ENCODE measurements at regions not wholly inside any gene's neighbourhood (a gene's known extent, or its start where the extent isn't known, plus 50 kb on each side); places are given as distances from the start of the nearest gene placed in this dataset.
"Not testable (repeated sequence)": the region's sequence is repeated elsewhere in the genome, so short reads cannot be mapped to it uniquely, and the experiment has no call there.

DNA sequence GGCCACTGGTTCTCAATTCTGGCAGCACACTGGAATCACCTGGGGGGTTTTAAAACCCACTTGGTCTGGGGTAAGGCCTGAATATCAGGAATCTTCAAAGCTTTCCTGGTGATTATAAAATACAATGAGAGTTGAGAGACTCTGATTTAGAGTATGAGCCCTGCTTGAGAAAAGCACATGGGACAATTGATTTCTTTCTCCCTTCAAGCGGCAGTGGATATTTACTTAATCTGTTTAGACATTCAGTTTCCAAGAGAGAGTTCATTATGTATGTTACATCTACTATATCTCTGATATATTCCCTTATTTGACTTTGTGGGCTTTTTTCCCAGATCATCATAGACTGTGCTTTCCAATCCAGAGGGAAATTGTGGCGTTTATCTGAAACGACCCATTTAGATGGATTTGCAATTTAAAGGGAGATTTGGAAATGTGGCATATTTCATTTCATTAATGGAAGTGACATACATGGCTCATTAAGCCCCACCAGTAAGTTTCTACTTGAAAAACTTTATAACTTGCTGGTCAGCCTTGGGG, 171.2 kb upstream of the PFN2 start:
- DNase-seq (ENCODE audit: low spot score in 2 of 2): no peak

DNA sequence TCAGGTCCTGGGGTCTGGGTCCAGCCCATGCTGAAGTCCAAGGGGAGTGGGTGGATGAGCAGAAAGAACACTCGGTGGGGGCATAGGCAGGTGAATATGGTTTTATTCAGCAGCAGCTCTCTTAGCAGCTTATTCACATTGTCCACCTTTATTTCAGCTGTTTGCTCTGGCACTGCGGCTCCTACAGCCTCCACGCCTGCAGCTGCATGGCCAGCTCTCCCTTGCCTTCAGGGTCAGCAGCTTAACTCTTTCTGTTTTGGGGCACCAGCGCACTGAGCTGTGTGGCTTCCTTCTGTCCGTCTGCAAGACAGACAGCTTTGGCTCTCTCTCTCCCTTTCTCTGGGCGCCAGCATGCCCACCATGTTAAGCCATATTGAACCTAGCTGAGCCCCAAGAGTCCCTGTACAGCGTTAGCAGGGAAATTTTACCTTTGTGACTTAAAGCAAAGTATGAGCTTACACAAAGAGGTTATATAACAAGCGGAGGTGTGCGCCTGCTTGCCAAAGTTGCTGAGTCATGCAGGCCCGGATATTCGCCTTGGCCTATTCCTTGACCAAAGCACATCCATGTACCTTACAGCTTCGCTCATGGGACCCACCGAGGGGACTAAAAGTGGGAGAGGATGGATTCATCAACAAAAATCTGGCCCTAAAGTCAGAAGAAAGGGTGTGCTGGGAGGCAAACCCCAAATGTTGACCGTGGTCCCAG, 170.1 kb upstream of the PFN2 start:
- no peak for DNase-seq (ENCODE audit: low spot score in 2 of 2)
- no peak for FAIRE-seq

More for the DNA sequence above, 171.2 kb upstream of the PFN2 start:
- FAIRE-seq: no peak

DNA sequence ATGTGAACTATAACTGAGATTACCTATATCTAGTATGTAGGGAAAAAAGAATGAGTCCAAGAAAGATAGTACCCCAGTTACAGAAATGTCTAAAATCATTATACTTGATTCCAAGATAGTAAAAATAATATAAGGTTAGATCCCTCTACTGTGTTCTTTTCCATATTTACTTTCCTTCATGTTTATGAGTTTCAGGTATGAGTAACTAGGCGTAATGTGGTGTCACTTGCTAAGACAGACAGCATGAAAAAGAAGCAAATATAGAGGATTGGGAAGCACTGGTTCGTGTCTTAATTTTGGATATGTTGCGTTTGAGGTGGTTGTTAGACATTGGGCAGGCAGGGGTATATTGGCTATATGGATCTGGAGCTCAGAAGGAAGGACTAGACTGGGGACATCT, 168.1 kb upstream of the PFN2 start:
- FAIRE-seq (no peak), DNase-seq (ENCODE audit: low spot score in 2 of 2) (no peak)

DNA sequence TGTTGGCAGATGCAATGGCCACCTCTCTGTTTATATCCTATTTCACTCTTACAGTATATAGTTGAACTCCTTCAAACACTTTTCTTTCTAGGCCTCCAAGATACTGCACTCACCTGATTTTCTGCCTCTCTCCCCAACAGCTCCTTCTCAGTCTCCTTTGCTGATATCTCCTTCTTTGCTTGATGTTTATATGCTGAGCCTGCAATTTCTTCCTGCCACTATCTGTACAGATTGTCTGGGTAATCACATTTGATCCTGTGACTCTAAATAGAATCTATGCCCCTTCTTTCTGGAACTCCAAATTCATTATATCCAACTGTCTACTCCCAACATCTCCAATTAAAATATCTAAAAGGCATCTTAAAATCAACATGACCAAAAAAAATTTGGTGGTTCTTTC, 165.5 kb upstream of the PFN2 start:
- DNase-seq (ENCODE audit: low spot score in 2 of 2): no peak
- FAIRE-seq: no peak

DNA sequence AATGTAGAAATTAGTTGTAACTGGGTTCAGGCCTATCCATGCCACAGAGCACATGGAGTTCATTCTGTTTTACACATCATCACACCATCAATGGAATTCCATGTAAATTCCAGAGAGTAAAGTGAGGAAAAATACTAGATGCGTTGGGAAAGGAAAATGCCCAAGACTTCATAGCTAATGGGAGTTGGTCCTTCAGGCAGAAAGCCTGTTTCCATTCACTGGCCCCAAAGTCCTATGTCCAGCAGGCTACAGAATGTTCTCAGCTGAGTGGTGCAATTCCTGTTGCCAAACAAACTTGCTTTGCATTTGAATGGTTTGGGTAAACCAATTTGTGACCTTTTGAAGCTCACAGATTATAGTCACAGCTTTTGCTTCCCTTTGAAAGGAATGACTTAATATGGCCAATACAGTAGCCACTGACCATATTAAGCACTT, 164.6 kb upstream of the PFN2 start:
- FAIRE-seq (no peak), DNase-seq (ENCODE audit: low spot score in 2 of 2) (no peak)

DNA sequence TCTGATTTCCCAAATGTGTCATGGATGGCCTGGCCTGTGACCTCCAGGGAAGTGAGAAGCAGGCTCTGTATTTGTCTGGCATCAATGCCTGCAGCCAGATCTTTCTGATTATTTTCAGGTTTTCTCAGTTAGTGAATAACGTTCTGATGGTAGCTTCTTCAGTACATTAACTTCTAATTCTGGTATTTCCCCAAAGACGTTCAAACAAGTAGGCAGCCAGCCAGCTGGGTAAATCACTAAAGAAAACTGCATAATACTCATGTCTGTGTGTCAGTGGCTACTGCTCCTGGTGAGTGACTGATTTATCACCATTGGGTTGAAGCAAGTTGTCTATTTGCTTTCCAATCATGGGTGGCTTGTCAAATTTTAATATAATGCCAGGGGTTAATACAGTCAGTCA, 162.6 kb upstream of the PFN2 start:
- no peak for FAIRE-seq
- DNase-seq (ENCODE audit: low spot score in 2 of 2): no peak

DNA sequence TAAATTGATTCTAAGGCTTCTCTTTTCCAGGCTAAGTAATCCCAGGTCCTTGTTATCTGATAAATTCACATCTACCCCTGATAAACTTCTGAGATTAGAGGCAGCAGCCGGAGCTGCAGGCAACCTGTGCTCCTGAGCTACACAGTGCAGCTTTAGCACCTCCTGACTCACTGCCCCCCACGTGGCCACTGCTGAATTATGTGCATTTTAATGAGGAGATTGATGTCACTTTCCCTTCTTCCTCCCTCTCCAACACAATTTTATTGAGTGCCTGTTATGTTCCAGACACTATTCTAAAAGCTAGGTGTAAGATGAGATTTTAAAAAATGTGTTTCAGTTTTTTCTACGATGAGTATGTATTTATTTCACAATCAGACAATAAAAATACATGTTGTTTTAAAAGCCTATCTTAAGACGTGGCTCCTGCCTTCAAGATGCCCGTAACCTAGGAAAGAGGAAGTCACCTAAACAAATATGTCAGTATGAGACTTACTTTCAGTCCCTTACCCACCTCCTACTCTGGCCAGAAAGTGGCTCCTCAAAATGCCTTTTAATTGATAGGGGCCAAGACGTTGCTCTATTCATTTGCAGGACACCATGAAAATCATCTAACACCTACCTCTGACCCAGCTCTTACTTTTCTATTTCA, 161.5 kb upstream of the PFN2 start:
- FAIRE-seq: no peak

DNA sequence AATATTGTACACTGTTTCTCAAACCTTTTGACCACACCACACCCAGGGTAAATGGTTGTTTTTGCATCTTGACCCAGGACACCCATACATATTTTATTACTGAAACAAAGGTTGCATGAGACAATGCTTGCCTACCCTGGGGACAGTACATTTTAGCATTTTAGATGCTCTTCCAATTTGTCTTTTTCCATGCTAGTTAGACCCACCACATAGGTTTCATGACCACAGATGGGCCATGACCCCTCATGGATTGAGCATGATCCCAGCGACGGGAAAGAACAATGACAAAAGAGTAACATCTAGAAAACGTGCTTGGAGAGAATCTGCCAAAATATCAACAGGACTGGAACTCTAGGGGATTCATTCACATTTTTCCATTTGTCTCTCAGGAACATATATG, 161.0 kb upstream of the PFN2 start:
- FAIRE-seq (no peak), DNase-seq (ENCODE audit: low spot score in 2 of 2) (no peak)

More for the DNA sequence above, 161.5 kb upstream of the PFN2 start:
- DNase-seq (ENCODE audit: low spot score in 2 of 2): no peak

DNA sequence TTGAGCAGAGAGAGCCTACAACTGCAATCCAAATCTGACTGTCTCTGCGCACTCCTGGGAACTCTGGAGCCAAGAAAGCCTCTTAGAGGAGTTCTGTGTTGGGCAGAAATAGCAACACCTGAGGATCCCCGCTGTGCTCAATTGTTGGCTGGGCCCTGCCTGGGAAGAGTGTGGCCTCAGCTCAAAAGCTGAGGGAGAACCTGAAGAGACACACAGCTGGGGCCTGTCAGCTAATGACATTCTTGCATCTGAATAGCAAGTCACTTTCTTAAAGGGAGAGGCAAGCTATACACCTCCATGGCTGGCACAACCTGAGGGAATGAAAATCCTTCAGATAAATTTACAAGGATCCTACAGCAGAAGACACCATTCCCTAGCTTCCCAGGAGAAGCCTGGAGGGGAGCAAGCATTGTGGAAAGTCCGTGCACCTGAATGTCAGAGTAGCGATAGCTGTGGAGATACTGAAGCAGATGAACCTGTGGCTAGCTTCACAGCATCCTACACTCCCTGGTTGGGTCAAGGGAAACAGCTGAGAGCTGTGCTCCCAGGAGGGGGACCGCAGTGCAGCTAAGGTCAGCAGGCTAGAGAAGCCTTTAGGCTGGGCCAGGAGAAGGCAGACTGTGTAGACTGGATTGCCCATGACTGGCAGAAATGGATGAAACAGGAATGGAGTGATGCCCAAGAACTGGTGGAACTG, 159.9 kb upstream of the PFN2 start:
- no peak for DNase-seq (ENCODE audit: low spot score in 2 of 2)
- FAIRE-seq: no peak

DNA sequence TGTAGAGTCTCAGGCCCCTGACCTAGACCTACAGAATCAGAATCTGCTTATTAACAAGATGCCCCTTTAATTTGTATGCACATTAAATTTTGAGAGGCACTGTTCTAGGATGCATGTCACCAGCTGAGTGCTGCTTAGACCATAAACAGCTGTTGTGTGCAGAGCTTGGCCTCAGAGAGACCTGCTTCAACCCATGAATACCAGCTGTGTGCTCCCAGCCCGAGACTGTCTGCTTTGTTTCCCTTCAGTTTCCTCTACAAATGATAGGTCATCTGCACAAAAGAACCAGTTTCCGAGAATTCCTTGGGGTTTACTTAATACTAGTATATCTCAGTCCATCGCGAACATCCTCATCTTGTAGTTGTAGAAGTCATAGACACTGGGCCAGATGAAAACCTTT, 158.5 kb upstream of the PFN2 start:
- FAIRE-seq: no peak
- no peak for DNase-seq (ENCODE audit: low spot score in 2 of 2)

DNA sequence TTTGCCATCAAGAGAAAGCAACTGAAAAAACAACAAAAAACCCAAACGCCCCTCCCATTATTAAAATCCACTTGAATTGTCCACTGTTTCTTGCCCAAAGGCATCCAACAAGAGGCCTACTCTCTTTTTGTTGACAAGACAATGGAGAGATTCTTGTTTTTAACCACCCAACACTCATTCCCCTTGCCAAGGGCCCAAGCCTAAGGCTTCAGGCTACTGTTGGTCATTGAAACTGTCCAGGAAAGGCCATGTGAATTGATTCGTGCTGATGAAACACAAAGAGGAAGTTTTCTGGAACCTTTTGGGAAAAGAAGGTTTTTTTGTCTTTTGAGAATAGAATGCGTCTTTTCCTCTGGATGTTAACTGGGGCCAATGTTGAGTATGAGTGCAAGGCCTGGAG, 157.4 kb upstream of the PFN2 start:
- peak; percentile 93 for FAIRE-seq
- DNase-seq (ENCODE audit: low spot score in 2 of 2): peak in 1 of 2 donors; percentile 28

DNA sequence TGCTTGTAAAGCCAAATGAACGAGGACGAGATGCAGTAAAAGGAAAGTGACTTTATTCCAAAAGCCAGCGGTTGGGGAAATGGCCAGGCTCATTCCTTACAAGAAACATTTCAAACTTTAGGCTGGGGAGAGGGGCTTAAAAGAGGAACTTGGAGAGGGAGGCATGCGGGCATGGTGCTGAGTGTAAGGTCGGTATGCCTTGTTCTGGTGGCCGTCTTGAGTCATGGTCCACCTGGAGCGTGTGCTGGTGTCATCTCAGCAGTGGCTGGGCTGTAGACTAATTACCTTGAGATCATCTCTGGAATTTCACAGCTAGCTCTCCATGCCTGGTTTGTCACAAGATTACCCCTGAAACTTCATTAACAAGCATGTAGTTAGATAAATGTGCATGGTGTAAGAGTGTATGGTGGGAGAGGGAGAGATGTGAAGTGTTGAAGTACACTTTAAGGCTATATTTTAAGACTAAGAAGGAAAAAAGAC, 156.4 kb upstream of the PFN2 start:
- no peak for FAIRE-seq
- no peak for DNase-seq (ENCODE audit: low spot score in 2 of 2)

DNA sequence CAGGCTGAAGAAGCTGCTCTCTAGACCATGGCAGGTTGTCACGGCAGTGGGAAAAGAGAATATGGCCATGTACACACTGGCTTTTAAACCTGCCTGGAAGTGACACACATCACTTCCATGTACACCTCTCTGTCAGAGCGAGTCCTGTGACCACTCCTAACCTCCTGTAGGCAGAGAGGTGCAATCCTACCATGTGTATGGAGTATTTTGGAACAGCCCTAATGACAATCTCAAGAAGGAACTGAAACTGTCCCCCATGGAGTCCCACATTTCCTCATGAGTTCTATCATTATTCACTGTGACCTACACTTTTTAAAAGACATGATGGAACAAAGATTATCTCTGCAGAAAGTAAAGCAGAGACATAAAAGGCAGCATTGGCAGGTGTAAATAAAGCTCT, 153.4 kb upstream of the PFN2 start:
- DNase-seq (ENCODE audit: low spot score in 2 of 2) (no peak), FAIRE-seq (no peak)

DNA sequence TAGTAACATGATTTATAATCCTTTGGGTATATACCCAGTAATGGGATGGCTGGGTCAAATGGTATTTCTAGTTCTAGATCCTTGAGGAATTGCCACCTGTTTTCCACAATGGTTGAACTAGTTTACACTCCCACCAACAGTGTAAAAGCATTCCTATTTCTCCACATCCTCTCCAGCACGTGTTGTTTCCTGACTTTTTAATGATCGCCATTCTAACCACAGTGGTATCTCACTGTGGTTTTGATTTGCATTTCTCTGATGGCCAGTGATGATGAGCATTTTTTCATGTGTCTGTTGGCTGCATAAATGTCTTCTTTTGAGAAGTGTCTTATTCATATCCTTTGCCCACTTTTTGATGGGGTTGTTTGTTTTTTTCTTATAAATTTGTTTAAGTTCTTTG, 152.6 kb upstream of the PFN2 start:
- DNase-seq (ENCODE audit: low spot score in 2 of 2); FAIRE-seq: not testable (repeated sequence)

DNA sequence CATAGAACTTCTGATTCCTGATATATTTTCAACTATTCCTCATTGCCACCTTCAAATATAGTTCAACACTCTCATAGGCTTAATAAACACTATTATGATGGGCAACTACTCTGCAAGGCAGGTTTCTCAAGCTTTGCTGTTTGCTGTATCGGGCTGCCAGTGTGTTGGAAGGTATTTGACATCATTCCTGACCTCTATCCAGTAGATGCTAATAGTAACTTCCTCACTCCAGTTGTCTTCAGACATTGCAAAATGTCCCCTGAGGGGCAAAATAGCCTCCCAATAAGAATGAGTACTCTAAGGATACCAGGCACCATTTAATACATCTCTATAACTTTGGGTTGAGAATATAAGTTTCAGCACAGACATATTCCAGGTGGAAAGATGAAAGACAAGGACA, 147.5 kb upstream of the PFN2 start:
- DNase-seq (ENCODE audit: low spot score in 2 of 2): no peak
- FAIRE-seq: no peak

DNA sequence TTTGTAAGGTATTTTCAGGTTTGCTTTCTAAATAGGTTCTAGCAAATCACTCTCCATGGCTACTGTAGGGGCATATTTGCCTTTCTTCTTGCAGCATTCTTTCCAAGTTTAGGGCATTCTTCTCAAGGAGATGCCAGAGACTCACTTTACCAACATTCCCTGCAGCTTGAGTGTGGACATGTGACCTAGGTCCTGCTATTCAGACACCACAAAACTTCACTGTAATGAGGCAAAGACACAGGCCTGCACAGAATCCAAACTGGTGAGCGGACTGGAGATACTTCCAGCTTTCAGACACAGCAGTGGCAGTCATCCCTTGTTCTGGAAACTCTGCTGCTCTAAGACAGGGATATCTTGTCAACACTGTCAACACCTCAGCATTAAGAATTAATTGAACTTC, 146.4 kb upstream of the PFN2 start:
- FAIRE-seq (no peak), DNase-seq (ENCODE audit: low spot score in 2 of 2) (no peak)

DNA sequence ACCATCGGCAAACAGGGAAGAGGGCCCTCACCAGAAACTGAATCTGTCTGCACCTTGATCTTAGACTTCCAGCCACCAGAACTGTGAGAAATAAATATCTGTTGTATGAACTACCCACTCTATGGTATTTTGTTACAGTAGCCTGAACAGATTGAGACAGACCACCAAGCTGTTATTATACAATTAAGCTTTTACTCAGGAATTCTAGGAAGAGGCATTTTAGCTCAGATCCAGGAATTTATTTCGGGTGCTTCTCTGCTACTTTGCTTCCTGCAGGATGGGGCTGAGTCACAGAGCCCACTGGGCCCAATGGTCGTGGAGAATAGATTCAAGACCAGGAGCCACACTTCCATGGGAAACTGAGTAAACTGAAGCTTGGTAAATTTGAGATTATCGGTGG, 145.5 kb upstream of the PFN2 start:
- DNase-seq (ENCODE audit: low spot score in 2 of 2) (no peak), FAIRE-seq (no peak)

DNA sequence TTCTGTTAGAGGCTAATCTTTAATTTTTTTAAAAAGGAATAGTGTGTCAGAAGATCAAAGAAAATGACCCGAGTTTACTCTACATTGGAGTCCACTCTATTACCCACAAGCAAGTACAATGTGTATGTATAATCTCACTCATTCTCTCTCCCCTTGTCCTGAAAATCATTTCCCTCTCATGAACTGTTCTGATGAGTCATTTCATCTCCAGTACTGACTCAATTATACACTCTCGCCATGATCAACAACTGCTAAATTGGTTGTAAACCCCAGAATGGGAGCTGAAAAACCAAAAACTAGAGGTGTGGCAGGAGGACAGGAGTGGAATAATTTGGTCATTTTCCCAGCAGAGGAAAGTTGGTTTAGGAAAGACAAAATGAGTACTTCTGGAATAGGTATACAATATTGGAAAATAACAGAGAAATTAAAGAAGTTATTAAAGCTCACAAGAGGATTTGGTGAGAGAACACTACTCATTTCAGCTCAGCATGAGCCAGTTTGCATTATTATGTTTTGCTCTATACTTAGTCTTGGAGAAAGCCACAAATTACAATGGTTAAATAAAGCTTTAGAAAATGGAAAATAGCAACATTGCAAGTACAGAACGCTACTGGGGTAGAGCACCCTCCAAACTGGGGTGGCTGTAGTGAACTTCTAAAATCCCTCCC, 144.3 kb upstream of the PFN2 start:
- DNase-seq (ENCODE audit: low spot score in 2 of 2) (no peak), FAIRE-seq (no peak)

DNA sequence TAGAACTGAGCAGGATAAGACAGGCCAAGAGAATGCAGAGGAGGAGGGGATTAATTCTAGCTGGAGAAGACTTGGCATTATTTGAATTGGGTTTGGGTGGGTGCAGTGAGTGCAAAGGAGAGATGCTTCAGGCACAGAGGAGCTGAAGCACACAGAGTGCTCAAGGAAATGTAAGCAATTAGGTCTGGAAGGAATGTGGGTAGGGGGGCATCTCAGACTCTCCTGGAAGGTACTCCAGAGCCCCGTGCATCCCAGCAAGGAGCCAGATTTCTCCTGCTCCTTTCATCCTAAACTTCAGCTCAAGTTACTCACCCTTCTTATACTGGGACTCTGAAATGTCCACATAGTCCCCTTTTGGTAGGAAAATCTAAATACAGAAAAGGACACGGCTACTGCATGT, 143.6 kb upstream of the PFN2 start:
- FAIRE-seq (no peak), DNase-seq (ENCODE audit: low spot score in 2 of 2) (no peak)

DNA sequence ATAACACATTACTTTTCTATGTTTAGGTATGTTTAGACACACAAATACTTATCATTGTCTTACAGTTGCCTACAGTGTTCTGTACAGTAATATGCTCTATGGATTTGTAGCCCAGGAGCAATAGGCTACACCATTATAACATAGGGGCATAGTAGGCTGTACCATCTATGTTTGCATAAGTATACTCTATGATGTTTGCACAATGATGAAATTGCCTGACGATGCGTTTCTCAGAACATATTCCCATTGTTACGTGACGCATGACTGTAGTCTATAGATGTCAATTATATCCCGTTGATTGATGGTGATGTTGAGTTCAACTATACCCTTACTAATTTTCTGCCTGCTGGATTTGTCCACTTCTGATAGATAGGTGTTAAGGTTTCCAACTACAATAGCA, 139.4 kb upstream of the PFN2 start:
- FAIRE-seq: no peak
- DNase-seq (ENCODE audit: low spot score in 2 of 2): no peak

Measured in frontal cortex (tissue), 3 donors.